NCI-H345 treated with DMSO at 0.1 percent for 48 hours (cell line): ENCODE measurements at regions not wholly inside any gene's neighbourhood (a gene's known extent, or its start where the extent isn't known, plus 50 kb on each side); places are given as distances from the start of the nearest gene placed in this dataset.

Experiments
- DNase-seq: peaks from one replicate; lab custom pipeline; 2025; ENCODE audit not compliant: unreplicated experiment; lab: John Stamatoyannopoulos, UW

DNA sequence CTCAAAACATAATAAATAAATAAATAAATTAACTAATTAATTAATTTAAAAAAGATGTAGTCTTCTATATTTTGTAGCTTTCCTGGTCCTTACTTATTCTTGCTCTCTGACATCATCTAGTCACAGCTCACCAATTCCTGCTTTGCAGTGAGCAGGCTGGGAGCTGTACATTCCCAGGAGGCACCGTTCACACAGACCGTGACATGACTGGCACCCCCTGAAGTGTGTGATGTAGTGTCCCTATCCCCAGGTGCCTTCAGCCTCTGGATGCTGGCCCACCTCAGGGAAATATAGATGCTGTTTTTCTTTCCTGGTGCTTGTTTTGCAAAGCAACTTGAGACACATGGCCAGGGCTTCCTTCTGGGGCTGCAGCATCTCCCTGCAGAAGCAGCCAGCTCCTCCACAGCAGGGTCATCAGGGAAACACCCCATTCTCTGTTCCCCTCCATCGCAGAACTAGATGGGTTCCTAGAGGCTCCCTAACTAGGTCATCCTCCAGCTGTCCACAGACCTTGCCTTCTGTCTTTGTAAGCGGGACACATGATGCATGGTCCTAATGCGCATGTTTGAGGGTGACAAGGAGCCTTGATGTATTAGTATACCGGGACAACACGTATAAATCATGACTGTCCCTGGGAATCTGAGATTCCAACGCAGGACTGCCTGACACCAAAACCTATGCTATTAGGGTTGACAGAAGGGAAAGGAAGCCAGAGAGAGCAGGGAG, 76.4 kb downstream of the RHOB start:
- DNase-seq = no peak

DNA sequence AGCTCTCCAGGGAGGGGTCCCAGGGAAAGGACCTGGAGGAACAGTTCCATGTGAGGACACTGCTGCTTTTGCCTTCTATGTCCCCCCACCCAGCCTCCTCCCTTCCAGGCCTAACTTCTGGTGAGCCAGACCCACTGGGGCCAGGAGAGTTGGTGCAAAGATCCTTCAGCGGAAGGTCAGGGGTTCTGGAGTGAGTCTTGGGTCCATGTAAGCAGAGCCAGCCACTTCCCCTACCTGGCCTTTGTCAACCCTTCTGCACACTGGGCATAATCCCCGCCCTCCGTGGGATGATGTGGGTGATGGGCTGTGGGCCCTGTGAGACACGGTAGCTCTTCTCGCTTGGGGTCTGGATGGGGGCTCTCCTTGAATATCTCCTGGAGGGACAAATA, 76.9 kb downstream of the RHOB start:
- DNase-seq = no peak

DNA sequence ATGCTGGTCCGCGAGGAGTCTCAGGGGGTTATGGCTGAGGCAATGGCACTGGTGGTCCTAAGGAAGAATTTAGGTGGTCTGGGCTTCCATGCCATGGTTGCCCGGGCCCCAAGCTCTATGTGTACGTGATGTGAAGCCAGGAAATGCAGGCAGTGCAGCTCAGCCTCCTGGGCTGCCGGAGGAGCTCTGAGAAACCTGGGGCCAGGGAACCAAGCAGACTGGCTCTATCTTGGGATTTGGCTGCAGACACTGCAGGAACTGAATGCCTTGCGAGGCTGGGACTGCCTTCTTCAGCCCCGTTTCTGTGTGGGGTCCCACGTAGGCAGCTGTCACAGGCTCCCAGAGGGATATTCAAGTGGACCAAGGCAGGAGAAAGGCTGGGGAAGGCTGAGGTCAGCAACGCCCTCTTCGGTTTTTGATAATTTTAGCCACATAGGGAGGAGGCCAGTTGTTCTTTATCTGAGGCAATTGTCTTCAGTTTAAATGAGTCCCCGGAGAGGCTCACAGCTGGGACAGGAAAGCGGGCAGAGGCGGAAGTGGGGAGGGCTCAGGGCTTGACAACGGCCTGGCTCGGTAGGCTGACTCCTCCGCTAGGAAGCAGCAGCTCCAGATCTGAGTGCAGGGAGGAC, 77.7 kb downstream of the RHOB start:
- no peak for DNase-seq

DNA sequence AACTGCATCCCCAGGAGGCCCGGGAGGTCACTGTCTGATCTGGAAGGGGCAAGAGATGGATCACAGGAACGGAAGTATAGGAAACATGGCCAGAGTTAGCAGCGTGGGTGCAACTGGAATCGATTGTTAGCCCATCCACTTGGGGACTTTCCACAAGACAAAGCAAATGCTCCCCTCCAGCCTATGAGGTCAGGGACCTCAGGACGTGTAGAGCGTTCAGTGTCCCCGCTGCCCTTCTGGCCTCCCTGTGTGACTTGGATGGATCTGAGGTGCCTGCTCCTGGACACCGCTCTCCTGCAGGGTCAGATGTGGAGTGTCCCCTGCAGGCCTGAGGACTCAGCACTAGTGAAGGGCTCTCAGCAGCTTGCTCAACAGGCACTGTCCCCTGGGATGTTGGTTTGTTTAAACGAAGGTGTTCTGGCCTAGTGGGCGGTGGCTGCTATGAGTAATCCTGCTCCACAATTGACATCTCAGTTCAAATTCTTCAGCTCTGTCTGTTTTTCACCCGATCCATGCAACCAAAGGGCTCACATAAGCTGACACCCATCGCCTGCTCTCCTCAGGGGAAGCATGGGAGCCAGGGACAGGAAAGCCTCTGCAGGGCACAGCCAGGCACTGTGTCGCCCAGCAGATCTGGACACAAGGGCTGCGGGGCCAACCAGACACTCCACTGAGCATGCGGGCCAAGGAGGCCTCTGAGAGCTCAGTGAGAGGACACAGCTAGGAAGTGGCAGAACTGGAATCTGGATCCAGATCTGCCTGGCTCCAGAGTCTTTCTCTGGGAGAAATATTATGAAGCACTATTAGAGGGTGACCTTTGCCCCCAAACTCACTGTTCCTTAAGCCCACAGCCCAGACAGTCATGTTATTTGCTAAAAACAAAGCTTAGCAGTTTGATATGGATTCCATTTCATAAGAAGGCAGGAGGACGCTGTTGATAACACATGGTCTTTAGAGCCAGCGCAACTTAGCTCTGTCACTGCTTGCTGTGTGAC, 78.5 kb downstream of the RHOB start:
- peak; percentile 9 for DNase-seq

DNA sequence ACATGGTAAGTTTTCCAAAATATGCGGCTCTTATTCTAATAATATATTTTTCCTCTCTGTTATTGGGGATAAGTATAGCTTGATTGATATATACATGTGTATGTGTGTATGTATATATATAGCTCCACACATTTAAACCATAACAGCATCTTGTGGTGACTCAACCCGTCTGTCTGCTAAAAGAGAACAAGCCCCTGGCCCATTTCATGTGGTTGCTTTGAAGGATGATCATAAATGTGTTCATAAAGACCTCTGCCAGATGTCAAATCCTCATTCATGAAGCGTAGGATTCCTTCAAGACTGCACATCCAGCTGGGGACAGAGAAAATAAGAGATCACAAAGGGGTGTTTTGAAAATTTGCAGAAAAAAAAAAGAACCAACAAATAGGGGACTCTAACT, 79.3 kb downstream of the RHOB start:
- no peak for DNase-seq

DNA sequence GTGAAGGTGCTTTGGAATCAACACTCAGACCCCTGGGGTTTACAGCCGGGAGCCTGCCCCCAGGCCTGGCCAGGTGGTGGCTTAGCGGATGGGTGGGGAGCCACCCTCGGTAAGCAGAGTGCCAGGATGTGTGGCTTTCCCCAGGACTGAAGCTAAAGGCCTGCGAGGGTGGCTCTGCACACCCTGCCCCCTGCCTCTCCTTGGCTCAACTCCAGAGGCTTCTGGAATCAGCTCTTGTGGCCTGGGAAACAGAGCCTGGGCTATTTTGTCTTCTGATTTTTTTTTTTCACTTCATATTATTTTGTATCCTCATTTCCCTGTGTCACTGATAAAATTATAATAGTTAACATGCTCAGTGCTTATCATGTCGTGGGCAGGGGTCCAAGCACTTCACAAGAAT, 79.8 kb downstream of the RHOB start:
- peak; percentile 74 for DNase-seq

DNA sequence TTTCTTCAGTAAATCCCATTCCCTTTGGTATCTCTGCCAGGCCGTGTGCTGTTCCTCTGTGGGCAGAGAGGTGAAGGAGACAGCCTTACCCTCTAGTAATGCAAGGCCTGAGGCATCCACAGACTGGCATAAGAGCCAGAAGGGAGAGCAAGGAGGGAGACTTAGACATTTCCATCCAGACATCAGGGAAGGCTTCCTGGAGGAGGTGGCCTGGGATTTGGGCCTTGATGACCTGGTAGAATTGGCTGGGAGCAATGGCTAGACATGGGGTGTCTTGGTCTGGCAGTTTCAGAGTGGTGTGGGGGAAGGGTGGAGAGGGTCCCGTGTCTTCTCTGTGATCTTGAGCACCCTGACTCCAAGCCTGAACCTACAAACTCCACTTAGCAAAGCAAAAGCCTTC, 81.8 kb downstream of the RHOB start:
- DNase-seq = no peak

DNA sequence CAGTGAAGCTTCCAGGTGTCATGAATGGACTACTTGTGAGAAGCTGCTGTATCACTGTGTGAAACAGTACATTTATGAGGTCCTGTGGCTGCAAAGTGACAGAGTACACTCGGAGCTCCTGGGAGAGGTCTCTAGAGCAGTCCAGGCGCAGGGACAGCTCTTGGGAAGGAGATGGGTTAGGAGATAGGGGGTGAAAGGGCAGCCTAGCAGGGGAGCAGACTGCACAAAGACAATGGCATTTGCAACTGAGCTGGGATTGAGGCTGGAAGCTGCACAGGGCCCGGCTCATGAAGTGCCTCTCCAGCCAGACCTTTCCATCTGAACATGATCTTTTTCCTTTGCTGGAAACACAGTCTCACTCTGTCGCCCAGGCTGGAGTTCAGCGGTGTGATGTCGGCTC, 83.6 kb downstream of the RHOB start:
- DNase-seq = no peak

DNA sequence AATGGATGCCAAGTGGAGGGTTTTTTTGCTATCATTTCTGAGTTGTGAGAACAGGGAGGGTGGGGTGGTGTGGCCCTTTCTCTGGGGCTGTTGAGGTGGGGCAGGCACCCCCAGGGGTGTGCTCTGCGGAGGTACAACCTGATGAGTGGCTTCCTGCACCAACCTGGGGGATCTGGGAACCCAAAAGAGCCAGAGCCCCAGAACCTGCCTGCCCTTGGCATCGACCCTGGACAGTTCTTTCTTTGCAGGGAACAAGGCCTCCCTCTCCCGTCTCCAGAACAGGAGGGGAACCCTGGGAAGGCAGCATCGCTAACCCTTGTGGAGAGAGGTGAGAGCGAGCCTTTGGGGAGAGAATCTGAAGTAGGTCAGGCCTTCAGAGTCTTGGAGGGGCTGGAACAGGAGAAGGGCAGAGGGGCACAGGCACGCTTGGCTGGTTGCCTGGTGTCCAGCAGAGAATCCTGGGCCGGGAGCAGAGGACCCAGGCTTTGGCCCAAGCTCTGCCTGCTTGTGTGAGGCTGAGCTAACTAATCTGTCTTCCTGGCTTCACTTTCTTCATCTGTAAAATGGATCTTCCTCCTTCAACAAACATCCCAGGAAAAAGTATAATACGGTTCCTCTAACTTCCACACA, 84.9 kb downstream of the RHOB start:
- no peak for DNase-seq

DNA sequence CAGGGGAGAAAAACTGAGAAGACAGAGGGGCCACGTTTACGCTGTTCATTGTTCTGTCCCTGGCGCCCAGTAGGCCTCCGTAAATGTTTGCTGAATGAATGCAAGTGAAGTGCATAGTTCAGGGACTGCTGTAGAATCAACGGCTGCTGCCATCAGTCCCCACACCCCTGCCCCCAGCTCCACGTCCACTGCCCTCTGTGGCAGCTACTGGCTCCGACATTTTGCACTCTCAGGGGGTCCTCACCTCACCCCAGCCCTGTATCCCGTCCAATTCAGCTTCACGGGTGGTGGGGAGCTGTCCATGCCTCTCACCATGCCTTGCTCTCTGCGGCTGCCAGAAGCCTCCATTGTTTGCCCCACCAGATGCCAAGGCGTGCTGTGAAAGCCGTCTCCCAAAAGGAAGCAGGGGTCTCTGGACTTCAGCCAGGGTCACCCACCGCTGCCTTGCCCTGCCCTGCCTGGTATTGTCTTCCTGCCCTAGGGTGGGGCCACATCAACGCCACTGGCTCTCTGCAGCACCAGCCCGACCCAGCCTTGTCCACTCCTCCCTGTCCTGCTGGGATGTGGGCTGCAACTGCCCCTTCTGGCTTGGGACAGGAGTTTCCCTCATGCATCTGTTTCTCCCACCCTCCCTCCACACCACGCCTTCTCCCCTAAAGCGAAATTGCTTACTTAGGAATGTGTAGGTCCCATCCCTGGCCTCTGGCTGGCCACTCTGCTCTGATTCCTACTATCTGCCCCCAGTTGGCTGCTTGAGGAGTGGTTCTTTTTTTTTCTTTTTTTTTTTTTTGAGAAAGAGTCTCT, 86.0 kb downstream of the RHOB start:
- no peak for DNase-seq

DNA sequence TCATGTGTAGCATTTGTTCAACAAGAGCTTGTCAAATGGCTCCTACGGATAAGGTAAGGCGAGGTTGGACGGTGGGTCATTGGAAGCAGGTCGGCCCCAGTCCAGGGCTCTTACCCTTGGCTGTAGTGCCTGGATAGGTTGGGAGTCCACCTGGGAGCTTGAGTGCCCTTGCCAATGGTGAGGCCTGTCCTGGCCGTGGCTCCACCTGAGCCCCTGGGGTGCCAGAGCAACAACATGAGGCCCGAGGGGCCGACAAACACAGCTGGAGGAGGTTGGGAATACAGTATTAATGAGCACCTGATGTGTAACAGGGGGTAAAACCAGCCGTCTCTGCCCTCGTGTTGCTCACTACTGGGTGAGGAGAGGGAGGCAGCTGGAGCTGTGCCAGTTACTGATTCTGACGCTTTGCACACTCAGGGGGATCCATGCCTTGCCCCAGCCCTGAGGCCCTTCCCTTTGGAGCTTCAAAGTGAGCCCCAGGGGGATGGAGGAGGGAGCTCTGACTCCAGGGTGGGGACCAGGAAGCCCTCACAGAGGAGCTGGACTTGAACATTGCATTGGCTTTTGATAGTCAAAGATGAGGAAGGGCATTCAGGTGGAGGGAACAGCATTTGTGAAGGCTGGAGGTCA, 87.2 kb downstream of the RHOB start:
- DNase-seq = no peak

DNA sequence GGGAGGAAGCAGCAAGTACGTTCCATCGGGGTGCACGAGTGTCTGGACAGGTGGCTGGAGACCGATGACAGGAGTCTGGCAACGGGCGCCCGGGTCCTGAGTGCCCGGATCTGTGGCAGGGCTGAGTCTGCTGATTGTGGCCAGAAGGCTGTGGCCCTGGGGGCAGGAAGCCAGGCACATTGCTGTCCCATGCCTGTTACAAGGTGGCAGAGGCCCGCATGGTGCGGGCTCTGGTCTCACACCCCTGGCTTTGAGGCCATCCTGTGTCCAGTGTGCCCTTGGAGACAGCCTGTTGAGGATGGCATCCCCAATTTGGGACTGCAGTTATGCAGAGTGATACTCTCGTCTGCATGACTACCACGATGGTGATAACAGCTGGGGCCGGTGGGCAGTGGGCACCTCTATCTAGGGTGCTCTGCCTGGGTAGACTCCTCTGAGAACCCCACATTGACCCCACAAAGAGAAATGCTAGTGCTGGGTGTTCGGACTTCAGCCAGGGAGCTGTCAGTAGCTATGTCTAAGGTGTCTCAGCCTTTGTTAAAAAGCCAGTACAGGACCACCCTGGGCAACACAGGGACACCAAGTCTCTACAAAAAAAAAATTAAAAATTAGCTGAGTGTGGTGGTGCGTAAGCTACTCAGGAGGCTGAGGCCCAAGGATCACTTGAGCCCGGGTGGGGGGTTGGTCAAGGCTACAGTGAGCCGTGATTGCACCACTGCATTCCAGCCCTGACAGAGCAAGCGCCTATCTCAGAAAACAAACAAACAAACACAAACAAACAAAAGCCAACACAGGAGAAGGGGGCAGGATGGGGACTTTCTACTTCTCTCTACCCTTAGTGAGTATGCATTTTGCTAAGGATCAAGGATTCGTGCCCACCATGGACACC, 88.3 kb downstream of the RHOB start:
- no peak for DNase-seq

DNA sequence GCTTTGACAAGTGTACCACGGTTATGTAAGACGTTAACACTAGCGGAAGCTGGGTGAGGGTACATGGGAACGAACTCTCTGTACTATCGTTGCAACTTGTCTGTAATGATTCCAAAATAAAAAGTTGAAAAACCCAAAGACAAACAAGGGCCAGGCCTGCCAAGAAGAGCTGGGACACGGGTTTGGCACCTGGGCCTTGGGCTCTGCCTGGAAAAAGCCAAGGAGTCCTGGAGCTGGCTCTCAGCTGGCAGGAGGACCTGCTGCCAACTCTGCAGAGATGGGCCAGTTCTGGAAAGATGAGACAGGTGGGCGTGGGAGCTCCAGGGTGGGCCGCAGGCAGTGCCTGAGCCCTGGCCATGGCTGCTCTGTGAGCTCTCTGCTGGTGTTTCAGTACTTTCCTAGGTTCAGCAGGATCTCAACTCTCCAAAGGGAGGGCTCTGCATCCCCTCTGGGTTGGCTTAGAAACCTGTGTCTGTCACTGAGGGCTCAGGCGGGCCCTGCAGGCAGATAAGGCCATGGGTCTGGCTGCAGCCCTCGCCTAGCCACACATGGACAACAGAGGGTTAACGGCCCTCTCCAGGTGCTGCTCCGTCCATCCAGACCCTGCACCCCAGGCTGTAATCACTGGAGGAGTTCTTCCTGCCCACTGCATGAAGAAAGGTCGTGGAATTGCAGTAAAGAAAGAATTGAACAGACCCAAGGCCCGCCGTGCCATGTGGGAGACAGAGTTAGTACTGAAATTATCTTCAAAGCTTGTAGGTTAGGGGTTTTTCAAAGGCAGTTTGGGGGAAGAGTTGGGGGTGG, 89.9 kb downstream of the RHOB start:
- DNase-seq = no peak

DNA sequence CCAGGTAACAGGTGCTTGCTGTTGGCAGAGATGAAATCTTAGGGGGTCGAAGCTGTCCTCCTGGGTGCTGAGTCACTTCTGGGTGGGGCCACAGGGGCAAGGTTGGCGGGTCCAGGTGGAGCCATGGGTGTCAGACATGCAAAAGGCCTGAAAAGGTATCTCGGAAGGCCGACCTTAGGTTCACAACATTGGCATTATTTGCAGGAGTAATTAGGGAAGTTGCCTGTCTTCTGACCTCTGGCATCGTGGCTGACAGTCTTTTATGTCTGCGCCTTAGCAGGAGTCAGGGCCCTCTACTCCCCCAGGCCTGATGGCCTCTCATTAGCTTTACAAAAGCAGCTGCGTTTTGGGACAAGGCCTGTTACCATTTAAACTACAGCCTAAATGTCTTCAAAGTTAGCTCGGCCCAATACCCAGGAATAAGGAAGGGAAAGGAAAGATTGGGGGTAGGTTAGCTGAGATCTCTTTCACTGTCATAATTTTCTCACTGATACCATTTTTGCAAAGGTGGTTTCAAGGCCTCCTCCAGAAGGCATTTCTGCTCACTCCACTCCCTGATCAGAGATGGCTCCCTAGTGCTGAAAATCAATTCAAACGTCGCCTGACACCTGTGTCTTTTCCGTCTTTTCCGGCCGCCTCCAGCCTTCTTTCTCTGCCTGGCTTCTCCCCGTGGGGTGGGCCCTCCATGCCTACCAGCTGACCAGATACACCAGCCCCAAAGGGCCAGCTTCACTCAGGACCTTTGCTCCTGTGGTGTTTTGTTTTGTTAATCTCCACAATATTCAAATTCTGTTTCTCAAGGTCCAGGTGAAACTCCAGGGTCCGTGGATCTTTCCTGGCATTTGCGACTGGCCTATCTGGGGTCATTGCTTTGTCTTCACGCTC, 90.8 kb downstream of the RHOB start:
- DNase-seq = no peak

DNA sequence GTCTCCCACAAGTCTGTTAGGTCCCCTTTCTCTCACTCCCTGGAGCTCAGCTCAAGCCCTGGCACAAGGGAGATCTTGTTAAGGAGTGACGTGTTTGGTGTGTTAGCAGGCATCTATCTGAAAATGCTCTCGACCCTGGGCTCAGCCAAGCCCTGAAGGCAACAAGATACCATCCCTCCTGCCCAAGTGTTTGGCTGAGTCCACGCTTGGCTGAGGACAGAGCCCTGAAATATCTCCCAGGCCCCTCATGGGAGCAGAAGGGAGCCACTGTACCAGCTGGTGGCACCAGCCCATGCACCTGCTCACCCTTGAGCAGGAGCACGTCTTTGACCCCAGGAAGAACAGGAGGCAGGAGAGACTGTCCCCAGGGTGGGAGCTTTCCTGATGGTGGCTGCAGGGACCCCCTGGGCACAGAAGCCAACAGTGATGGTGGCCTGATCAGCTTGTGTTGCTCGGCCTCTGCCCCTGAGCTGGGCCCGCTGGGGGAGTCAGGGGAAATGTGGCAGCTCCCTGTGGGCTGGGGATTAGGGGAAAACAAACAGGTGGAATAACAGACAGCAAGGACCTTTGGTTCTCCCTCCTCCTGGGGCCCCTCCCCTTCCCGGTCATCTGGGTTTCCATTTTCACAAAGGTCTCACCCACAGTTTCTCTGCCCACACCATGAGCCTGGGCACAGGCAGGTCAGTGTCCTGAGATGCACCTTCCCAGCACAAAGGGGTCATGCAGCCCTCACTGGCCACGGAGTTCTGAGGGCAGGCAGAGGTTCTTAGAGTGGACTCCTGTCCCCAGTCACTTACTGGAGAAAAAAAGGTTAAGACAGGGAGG, 91.6 kb downstream of the RHOB start:
- peak; percentile 11 for DNase-seq

DNA sequence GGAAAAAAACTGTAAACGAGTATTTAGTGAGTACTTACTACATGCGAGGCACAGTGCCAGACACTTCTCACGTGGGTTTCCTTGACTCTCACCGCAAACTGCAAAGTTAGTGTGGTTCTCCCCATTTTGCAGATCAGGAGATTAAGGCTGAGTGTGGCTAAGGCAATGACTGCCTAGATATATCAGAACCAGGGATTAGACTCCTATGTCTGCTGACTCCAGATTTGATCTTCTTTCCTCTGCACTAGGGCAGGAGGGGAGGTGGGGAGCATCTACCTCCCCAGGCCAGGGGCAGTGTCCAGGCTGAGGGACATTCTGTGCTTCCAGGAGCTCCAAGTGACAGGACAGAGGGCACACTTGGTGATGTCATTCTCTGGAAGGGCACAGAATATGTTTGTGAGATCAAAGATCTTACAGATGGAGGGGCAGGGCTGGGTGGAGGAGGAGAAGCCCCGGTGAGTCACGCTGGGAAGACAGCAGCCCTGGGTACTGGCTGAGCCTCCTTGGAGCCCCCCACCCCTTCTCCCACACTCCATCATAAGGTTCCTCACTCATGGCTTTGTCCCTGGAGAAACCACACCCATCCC, 92.4 kb downstream of the RHOB start:
- no peak for DNase-seq
